ENCODE measurements at regions not wholly inside any gene's neighbourhood (a gene's known extent, or its start where the extent isn't known, plus 50 kb on each side); places are given as distances from the start of the nearest gene placed in this dataset.
"Not testable (repeated sequence)": the region's sequence is repeated elsewhere in the genome, so short reads cannot be mapped to it uniquely, and the experiment has no call there.

GRCh38 chr17:30731210-30732132 lies 93.0 kb downstream of the CRLF3 start:
- TF ChIP-seq EP300, CTCF (IDR thresholded peaks at IDR 0.05): not testable (repeated sequence)
